Muscle of leg (tissue), 3 donors: ENCODE measurements at regions not wholly inside any gene's neighbourhood (a gene's known extent, or its start where the extent isn't known, plus 50 kb on each side); places are given as distances from the start of the nearest gene placed in this dataset.

ENCODE experiments used
- DNase-seq: peaks from one replicate; pipeline ENCODE4 v3.0.0; 2013
- H3K27ac ChIP-seq: one replicate; pipeline ENCODE4 v1.5.1; 2013; ENCODE audit warnings: mild to moderate bottlenecking, low read length, control low read depth
- H3K27me3 ChIP-seq: one replicate; pipeline ENCODE4 v1.6.1; 2013; ENCODE audit warnings: low read length; ENCODE audit not compliant: control insufficient read depth, insufficient read depth
- H3K36me3 ChIP-seq: one replicate; pipeline ENCODE4 v1.6.1; 2013; ENCODE audit warnings: low read length; ENCODE audit not compliant: control insufficient read depth, insufficient read depth
- H3K4me1 ChIP-seq: one replicate; pipeline ENCODE4 v1.6.1; 2013; ENCODE audit warnings: low read length; ENCODE audit not compliant: control insufficient read depth, insufficient read depth
- H3K4me3 ChIP-seq: one replicate; pipeline ENCODE4 v1.5.1; 2013; ENCODE audit warnings: low read length, control low read depth
- H3K9me3 ChIP-seq: replicated peaks from 2 replicates; pipeline ENCODE4 v1.6.1; 2013; ENCODE audit warnings: low read depth, low read length; ENCODE audit not compliant: control insufficient read depth
- WGBS: methylation state at CpG from one replicate; pipeline ENCODE4 v1.1.5; 2013; ENCODE audit warnings: missing lambda C conversion rate; ENCODE audit not compliant: insufficient coverage; 5-methylcytosine and 5-hydroxymethylcytosine counted together

- H3K27ac ChIP-seq = no peak overlapping the region
- no peak overlapping the region for H3K4me3 ChIP-seq
- no peak for DNase-seq
- WGBS = 72% methylated on average over 2 of the region's 7 CpGs
- no peaks in the 10 kb centered on the region for H3K9me3 ChIP-seq
- H3K4me1 ChIP-seq = no peaks in the 10 kb centered on the region
- H3K27me3 ChIP-seq = no peaks in the 10 kb centered on the region
- H3K36me3 ChIP-seq = no peaks in the 10 kb centered on the region
Measured at GRCh38 chr1:168631671-168632400, 55.4 kb downstream of the XCL1 start.

DNA sequence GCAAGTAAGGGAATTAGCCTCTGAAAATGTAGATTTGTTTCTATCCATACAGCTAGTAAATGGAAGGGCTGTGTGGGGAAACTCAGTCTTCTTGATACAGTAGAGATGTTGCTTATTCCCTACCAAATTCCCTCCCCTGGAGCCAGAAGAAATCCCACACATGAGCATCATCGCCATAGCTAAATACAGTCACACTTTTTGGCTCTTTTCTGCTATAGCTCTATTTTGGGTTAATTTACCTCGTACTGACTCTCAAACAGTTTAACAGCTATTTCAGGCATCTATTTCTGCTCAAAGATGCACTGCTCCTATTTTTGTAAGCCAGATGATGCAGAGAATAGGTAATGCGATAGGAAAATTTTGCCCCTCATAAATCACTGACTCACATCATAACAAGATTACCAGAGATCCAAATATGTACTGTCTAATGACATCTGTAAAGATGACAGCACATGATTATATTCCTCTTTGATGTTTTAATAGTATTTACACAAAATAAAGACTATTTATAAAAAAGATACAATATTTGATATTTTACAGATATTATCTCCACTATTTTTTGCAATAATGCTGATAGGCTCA, 58.6 kb downstream of the XCL1 start:
- Histone ChIP-seq H3K9me3 (no peaks in the 10 kb centered on the region), H3K4me3 (no peak overlapping the region), H3K27ac (no peak overlapping the region), H3K36me3 (no peaks in the 10 kb centered on the region), H3K27me3 (no peaks in the 10 kb centered on the region), H3K4me1 (no peaks in the 10 kb centered on the region)
- 80% methylated on average over 1 of the region's 3 CpGs for WGBS
- no peak for DNase-seq

GRCh38 chr1:168636200-168636599, 59.8 kb downstream of the XCL1 start:
- no peaks in the 10 kb centered on the region for H3K9me3 ChIP-seq
- H3K36me3 ChIP-seq = no peaks in the 10 kb centered on the region
- no peak overlapping the region for H3K4me3 ChIP-seq
- WGBS = no CpG with 5 or more reads among the region's 1 CpG
- no peak overlapping the region for H3K27ac ChIP-seq
- H3K27me3 ChIP-seq = no peaks in the 10 kb centered on the region
- DNase-seq = no peak
- no peaks in the 10 kb centered on the region for H3K4me1 ChIP-seq

- Histone ChIP-seq H3K27me3 (no peaks in the 10 kb centered on the region), H3K36me3 (no peaks in the 10 kb centered on the region), H3K4me1 (no peaks in the 10 kb centered on the region), H3K4me3 (no peak overlapping the region), H3K27ac (no peak overlapping the region), H3K9me3 (no peaks in the 10 kb centered on the region)
- no CpG with 5 or more reads among the region's 1 CpG for WGBS
- peak; percentile 31 for DNase-seq
Measured at GRCh38 chr1:168636642-168637111, 60.3 kb downstream of the XCL1 start.

- no peak for DNase-seq
- 80% methylated on average over 1 of the region's 5 CpGs for WGBS
- Histone ChIP-seq H3K9me3 (no peaks in the 10 kb centered on the region), H3K4me3 (no peak overlapping the region), H3K36me3 (no peaks in the 10 kb centered on the region), H3K4me1 (no peaks in the 10 kb centered on the region), H3K27ac (no peak overlapping the region), H3K27me3 (no peaks in the 10 kb centered on the region)
Measured at GRCh38 chr1:168637350-168637991, 61.1 kb downstream of the XCL1 start.

DNA sequence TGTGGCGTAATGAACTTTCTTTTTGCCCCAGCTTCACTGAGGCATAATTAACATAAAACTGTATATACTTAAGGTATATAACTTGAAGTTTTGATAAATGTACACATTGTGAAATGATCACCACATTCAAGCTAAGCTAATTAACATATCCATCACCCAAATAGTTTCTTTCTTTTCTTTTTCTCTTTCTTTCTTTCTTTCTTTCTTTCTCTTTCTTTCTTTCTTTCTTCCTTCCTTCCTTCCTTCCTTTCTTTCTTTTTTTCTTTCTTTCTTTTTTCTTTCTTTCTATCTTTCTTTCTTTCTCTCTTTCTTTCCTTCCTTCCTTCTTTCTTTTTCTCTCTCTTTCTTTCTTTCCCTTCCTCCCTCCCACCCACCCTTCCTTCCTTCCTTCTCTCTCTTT, 62.5 kb downstream of the XCL1 start:
- H3K36me3 ChIP-seq = no peaks in the 10 kb centered on the region
- H3K27me3 ChIP-seq = no peaks in the 10 kb centered on the region
- no peak for DNase-seq
- no peaks in the 10 kb centered on the region for H3K4me1 ChIP-seq
- no peak overlapping the region for H3K27ac ChIP-seq
- no peak overlapping the region for H3K4me3 ChIP-seq
- WGBS = no CpG with 5 or more reads among the region's 1 CpG
- no peaks in the 10 kb centered on the region for H3K9me3 ChIP-seq

DNA sequence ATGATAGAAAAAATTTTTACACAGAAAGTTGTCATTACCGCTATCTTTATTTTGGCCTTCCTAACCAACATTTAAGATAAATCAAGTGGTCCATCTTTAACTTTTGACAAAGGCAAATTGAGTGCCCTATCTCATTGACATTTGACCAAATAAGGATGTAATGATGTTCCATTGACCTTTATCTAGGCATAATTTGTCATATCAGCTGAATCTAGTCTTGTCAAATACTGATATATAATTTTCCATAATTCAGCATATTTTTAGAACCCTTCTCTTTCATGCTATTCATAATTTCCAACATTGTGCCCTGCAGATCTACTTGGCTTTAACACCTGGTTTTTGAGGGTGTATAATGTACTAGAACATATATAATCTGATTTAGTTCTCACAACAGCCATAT, 63.8 kb downstream of the XCL1 start:
- Histone ChIP-seq H3K9me3 (no peaks in the 10 kb centered on the region), H3K27ac (no peak overlapping the region), H3K4me1 (no peaks in the 10 kb centered on the region), H3K4me3 (no peak overlapping the region), H3K36me3 (no peaks in the 10 kb centered on the region), H3K27me3 (no peaks in the 10 kb centered on the region)
- DNase-seq = no peak
- WGBS = no CpG with 5 or more reads among the region's 1 CpG

- no peaks in the 10 kb centered on the region for H3K36me3 ChIP-seq
- H3K27me3 ChIP-seq = no peaks in the 10 kb centered on the region
- H3K27ac ChIP-seq = no peak overlapping the region
- H3K4me1 ChIP-seq = no peaks in the 10 kb centered on the region
- no peaks in the 10 kb centered on the region for H3K9me3 ChIP-seq
- WGBS = no CpG with 5 or more reads among the region's 3 CpGs
- no peak for DNase-seq
- H3K4me3 ChIP-seq = no peak overlapping the region
Measured at GRCh38 chr1:168640836-168641235, 64.4 kb downstream of the XCL1 start.

DNA sequence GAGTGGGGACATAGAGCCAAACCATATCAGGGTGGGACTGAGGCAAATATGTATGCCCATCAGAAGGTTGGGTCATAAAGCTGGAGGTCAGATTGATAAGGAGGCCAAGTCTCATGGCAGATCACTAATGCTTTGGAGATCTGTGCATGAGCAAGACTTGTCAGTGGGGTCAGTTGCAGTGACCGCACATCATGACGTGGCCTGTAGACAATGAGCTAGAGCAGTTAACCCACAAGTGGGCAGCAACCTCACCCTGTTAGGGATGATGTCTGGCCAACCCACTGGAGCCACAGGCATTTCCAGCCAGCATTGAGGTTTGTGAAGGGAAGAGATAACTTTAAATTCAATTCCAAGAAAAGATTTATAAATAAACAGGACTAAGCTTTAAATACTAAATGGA, 66.7 kb downstream of the XCL1 start:
- H3K27me3 ChIP-seq = no peaks in the 10 kb centered on the region
- WGBS = 81% methylated on average over 2 of the region's 2 CpGs

More for the DNA sequence above, 66.7 kb downstream of the XCL1 start:
- Histone ChIP-seq H3K9me3 (no peaks in the 10 kb centered on the region), H3K36me3 (no peaks in the 10 kb centered on the region), H3K4me1 (no peaks in the 10 kb centered on the region), H3K27ac (no peak overlapping the region), H3K4me3 (no peak overlapping the region)
- no peak for DNase-seq
